GM12865 (cell line): ENCODE measurements at regions not wholly inside any gene's neighbourhood (a gene's known extent, or its start where the extent isn't known, plus 50 kb on each side); places are given as distances from the start of the nearest gene placed in this dataset.

Experiments used
- DNase-seq: peaks from one replicate; pipeline ENCODE4 v3.0.0; 2010; ENCODE audit warnings: low read depth
- H3K4me3 ChIP-seq: 2 replicates; pipeline ENCODE4 v1.5.1; 2011; ENCODE audit warnings: mild to moderate bottlenecking, low read depth, low read length, control low read depth
- CTCF ChIP-seq: IDR thresholded peaks from 2 replicates; pipeline ENCODE4 v1.5.1; 2011; ENCODE audit warnings: low read length, control low read depth, low read depth, inconsistent platforms; ENCODE audit not compliant: insufficient read depth; ENCODE audit errors: missing control alignments

GRCh38 chr6:100093405-100093804, 99.4 kb upstream of the MCHR2 start:
- DNase-seq: no peak
- no peak for TF ChIP-seq CTCF
- H3K4me3 ChIP-seq: no peak overlapping the region

- DNase-seq: no peak
These were observed 94.0 kb upstream of the MCHR2 start for GRCh38 chr6:100088009-100088408.

GRCh38 chr6:100084991-100085364, 91.0 kb upstream of the MCHR2 start:
- DNase-seq: no peak
- no peak overlapping the region for H3K4me3 ChIP-seq
- no peak for TF ChIP-seq CTCF

More at GRCh38 chr6:100088009-100088408, 94.0 kb upstream of the MCHR2 start:
- H3K4me3 ChIP-seq: no peak overlapping the region
- no peak for TF ChIP-seq CTCF

GRCh38 chr6:100084316-100084990, 90.4 kb upstream of the MCHR2 start:
- DNase-seq: no peak
- TF ChIP-seq CTCF: no peak
- H3K4me3 ChIP-seq: no peak overlapping the region

- DNase-seq: peak; percentile 5
These were observed 84.5 kb upstream of the MCHR2 start for GRCh38 chr6:100078509-100078908.

GRCh38 chr6:100065348-100065747, 71.3 kb upstream of the MCHR2 start:
- H3K4me3 ChIP-seq: no peak overlapping the region
- no peak for DNase-seq
- no peak for TF ChIP-seq CTCF

More at GRCh38 chr6:100078509-100078908, 84.5 kb upstream of the MCHR2 start:
- no peak overlapping the region for H3K4me3 ChIP-seq
- TF ChIP-seq CTCF: no peak

- TF ChIP-seq CTCF: no peak
- H3K4me3 ChIP-seq: no peak overlapping the region
- no peak for DNase-seq
These were observed 68.6 kb upstream of the MCHR2 start for GRCh38 chr6:100062621-100063020.
